ENCODE measurements at regions not wholly inside any gene's neighbourhood (a gene's known extent, or its start where the extent isn't known, plus 50 kb on each side); places are given as distances from the start of the nearest gene placed in this dataset.

DNA sequence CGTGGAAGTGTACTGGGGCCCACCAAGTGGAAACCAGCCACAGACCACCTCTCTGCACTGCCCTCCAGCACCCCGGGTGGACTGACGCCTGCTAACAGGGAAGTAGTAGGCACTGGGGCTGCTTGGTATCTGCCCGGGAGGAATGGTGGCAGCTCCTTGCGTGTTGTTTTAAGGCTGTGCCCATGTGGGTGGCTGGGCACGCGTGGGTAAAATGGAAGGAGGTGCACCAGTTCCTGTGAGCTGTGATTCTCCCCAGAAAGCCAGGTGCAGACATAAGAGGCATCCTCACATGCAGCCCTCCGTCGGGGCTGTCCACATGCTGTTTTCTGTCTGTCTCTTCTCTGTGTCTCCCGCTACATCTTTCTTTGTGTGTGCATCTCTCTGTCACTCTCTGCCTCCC lies 122.3 kb downstream of the ENGASE start:
- Histone ChIP-seq H3K27ac (ENCODE audit: low read depth, low read length) (no peak overlapping the region), H3K27me3 (ENCODE audit: control insufficient read depth in 3 of 3, insufficient read depth in 3 of 3, low read length in 3 of 3) (peaks cover 63 to 67% (median 64%) of the 10 kb centered on the region in 3 donors), H3K36me3 (ENCODE audit: control insufficient read depth in 3 of 3, insufficient read depth in 3 of 3, low read length in 3 of 3) (no peaks in the 10 kb centered on the region), H3K4me3 (ENCODE audit: low read length in 3 of 3) (no peak overlapping the region), H3K4me1 (ENCODE audit: control insufficient read depth in 3 of 3, insufficient read depth in 3 of 3, low read length in 3 of 3) (no peaks in the 10 kb centered on the region), H3K9ac (ENCODE audit: low read depth in 1 of 3, low read length in 3 of 3) (no peak overlapping the region), H3K9me3 (ENCODE audit: control insufficient read depth in 3 of 3, low read length in 3 of 3) (no peaks in the 10 kb centered on the region)

DNA sequence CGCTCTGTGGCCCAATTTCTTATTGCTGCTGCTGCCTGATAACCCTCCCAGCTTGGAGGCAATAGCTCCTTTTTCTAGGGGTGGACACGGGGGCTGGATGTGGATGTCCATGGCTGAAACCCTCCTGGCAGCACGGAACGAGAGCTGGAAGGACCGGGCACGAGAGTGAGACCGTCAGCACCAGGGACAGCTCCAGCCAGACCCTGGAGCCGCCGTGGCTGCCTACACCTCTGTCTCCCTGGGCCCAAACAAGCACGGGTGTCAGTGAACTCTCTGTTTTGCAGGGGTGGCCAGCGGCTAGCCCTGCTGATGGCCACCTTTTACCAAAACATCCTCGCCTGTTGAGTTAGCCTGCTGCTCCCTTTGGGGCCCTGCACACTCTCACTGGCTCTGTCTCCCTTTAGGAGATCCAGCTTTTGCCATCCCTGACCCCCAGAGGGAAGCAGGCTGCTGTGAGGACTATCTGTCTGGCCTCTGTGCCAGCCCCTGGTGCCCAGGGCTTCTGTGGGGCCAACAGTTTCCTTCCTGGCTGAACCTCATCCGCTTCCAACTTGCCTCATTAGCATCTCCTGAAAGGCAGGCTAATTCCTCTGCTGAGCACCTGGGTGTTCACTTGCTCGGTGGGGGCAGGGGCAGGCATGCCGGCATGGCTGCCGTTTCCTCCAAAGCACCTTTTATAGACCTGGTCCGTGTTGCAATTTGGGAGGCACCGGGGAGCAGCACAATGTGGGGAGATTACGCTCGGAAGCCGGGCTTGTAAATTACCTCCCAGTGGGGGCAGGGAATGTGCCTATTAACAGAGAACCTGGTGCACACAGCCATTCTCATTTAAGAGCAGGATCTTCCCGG lies 118.1 kb downstream of the ENGASE start:
- no peaks in the 10 kb centered on the region for H3K4me1 ChIP-seq (ENCODE audit: control insufficient read depth in 3 of 3, insufficient read depth in 3 of 3, low read length in 3 of 3)
- H3K27ac ChIP-seq (ENCODE audit: low read depth, low read length), result no peak overlapping the region
- no peaks in the 10 kb centered on the region for H3K36me3 ChIP-seq (ENCODE audit: control insufficient read depth in 3 of 3, insufficient read depth in 3 of 3, low read length in 3 of 3)
- no peak overlapping the region for H3K4me3 ChIP-seq (ENCODE audit: low read length in 3 of 3)
- H3K27me3 ChIP-seq (ENCODE audit: control insufficient read depth in 3 of 3, insufficient read depth in 3 of 3, low read length in 3 of 3), result peaks cover 68 to 71% (median 71%) of the 10 kb centered on the region in 3 donors
- H3K9me3 ChIP-seq (ENCODE audit: control insufficient read depth in 3 of 3, low read length in 3 of 3), result no peaks in the 10 kb centered on the region
- H3K9ac ChIP-seq (ENCODE audit: low read depth in 1 of 3, low read length in 3 of 3), result no peak overlapping the region

- peaks cover 71 to 77% (median 74%) of the 10 kb centered on the region in 3 donors for H3K27me3 ChIP-seq (ENCODE audit: control insufficient read depth in 3 of 3, insufficient read depth in 3 of 3, low read length in 3 of 3)
- no peak overlapping the region for H3K4me3 ChIP-seq (ENCODE audit: low read length in 3 of 3)
- no peaks in the 10 kb centered on the region for H3K4me1 ChIP-seq (ENCODE audit: control insufficient read depth in 3 of 3, insufficient read depth in 3 of 3, low read length in 3 of 3)
- H3K9ac ChIP-seq (ENCODE audit: low read depth in 1 of 3, low read length in 3 of 3), result no peak overlapping the region
- no peaks in the 10 kb centered on the region for H3K9me3 ChIP-seq (ENCODE audit: control insufficient read depth in 3 of 3, low read length in 3 of 3)
- no peak overlapping the region for H3K27ac ChIP-seq (ENCODE audit: low read depth, low read length)
- no peaks in the 10 kb centered on the region for H3K36me3 ChIP-seq (ENCODE audit: control insufficient read depth in 3 of 3, insufficient read depth in 3 of 3, low read length in 3 of 3)
Measured at GRCh38 chr17:79191270-79191934, 116.8 kb downstream of the ENGASE start.

DNA sequence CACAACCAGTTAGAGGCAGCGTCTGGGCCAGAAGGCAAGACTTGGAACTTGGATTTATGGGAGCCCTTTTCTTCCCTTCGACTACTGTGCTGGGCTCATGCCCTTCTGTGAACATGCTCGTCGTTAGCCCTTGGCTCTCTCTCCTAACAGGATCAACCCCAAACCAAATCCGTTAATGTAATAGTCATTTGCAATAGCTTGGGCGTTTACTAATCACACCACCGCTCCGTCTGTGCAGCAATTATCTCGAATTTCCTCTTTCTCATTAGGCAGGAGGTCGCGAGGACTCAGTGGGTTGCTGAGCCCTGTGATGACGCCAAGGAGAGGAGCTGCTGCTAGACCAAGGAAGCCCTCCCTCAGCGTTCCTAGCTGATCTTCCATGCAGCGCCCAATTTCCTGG lies 114.7 kb downstream of the ENGASE start:
- Histone ChIP-seq H3K27me3 (ENCODE audit: control insufficient read depth in 3 of 3, insufficient read depth in 3 of 3, low read length in 3 of 3) (peaks cover 86 to 89% (median 87%) of the 10 kb centered on the region in 3 donors), H3K9ac (ENCODE audit: low read depth in 1 of 3, low read length in 3 of 3) (no peak overlapping the region), H3K9me3 (ENCODE audit: control insufficient read depth in 3 of 3, low read length in 3 of 3) (no peaks in the 10 kb centered on the region), H3K36me3 (ENCODE audit: control insufficient read depth in 3 of 3, insufficient read depth in 3 of 3, low read length in 3 of 3) (no peaks in the 10 kb centered on the region), H3K4me1 (ENCODE audit: control insufficient read depth in 3 of 3, insufficient read depth in 3 of 3, low read length in 3 of 3) (no peaks in the 10 kb centered on the region), H3K4me3 (ENCODE audit: low read length in 3 of 3) (no peak overlapping the region), H3K27ac (ENCODE audit: low read depth, low read length) (no peak overlapping the region)

DNA sequence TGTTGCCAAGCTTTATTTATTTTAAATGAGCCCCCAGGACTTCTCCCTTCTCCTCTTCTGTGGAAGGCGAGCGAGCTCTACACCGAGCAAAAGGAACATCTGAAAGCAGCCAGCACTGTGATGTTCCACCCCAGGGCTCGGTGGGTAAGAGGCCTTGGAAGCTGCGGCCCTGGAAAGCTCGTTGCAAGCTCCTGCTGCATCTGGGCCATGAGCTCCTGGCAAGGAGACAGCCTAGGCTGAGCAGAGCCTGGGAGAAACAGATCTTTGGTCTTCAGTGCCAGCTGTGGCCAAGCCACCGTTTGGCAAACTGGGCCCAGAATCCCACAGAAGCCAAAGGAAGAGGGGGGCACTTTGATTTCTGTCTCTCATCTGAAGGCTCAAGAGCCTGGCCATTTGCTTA lies 114.1 kb downstream of the ENGASE start:
- no peaks in the 10 kb centered on the region for H3K4me1 ChIP-seq (ENCODE audit: control insufficient read depth in 3 of 3, insufficient read depth in 3 of 3, low read length in 3 of 3)
- no peaks in the 10 kb centered on the region for H3K36me3 ChIP-seq (ENCODE audit: control insufficient read depth in 3 of 3, insufficient read depth in 3 of 3, low read length in 3 of 3)
- peaks cover 88 to 93% (median 91%) of the 10 kb centered on the region in 3 donors for H3K27me3 ChIP-seq (ENCODE audit: control insufficient read depth in 3 of 3, insufficient read depth in 3 of 3, low read length in 3 of 3)
- H3K9me3 ChIP-seq (ENCODE audit: control insufficient read depth in 3 of 3, low read length in 3 of 3), result no peaks in the 10 kb centered on the region
- H3K9ac ChIP-seq (ENCODE audit: low read depth in 1 of 3, low read length in 3 of 3), result no peak overlapping the region
- no peak overlapping the region for H3K4me3 ChIP-seq (ENCODE audit: low read length in 3 of 3)
- no peak overlapping the region for H3K27ac ChIP-seq (ENCODE audit: low read depth, low read length)

DNA sequence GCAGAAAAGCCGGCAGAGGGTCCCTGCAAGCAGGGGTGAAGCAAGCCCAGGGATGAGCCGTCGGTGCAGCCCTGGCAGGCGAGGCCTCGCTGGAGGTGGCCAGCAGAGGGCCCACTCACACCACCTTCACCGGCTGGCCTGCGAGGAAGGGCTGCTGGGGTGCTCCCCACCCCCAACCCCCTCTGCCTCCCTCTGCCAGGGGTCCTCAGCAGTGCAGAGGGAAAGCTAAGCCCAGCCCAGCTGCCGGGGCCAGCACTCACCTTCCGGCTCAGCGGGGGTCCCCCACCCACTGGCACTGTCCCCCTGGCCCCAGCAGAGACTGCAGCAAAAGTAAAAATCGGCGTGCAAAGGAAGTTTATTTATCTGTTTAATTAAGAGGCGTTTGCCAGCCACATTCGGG lies 113.4 kb downstream of the ENGASE start:
- Histone ChIP-seq H3K27ac (ENCODE audit: low read depth, low read length) (no peak overlapping the region), H3K36me3 (ENCODE audit: control insufficient read depth in 3 of 3, insufficient read depth in 3 of 3, low read length in 3 of 3) (no peaks in the 10 kb centered on the region), H3K9ac (ENCODE audit: low read depth in 1 of 3, low read length in 3 of 3) (no peak overlapping the region), H3K4me3 (ENCODE audit: low read length in 3 of 3) (no peak overlapping the region), H3K9me3 (ENCODE audit: control insufficient read depth in 3 of 3, low read length in 3 of 3) (no peaks in the 10 kb centered on the region), H3K27me3 (ENCODE audit: control insufficient read depth in 3 of 3, insufficient read depth in 3 of 3, low read length in 3 of 3) (peaks cover 88 to 93% (median 92%) of the 10 kb centered on the region in 3 donors), H3K4me1 (ENCODE audit: control insufficient read depth in 3 of 3, insufficient read depth in 3 of 3, low read length in 3 of 3) (peaks cover 0 to 3% (median 0%) of the 10 kb centered on the region in 3 donors)

DNA sequence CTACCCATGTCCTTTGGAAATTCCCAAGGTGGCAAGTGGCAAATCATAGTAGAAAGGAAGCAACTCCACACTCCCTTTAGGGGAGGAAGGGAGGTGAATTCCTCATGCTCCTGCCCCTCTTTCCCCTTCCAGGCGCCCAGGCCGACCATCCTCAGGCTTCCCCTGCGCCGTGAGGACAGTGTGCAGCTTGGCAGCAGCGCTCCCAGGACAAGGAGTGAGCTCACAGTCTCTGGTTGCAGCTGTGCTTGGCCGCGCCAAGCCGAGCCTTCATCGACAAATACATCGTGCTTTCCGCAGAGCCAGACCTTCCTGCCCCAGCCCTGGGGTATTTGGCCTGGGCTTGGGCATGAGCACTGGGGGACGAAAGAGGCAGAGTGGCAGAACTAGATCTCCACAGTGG lies 112.6 kb downstream of the ENGASE start:
- no peaks in the 10 kb centered on the region for H3K9me3 ChIP-seq (ENCODE audit: control insufficient read depth in 3 of 3, low read length in 3 of 3)
- H3K27ac ChIP-seq (ENCODE audit: low read depth, low read length), result no peak overlapping the region
- H3K27me3 ChIP-seq (ENCODE audit: control insufficient read depth in 3 of 3, insufficient read depth in 3 of 3, low read length in 3 of 3), result peaks cover 81 to 86% (median 86%) of the 10 kb centered on the region in 3 donors
- no peak overlapping the region for H3K9ac ChIP-seq (ENCODE audit: low read depth in 1 of 3, low read length in 3 of 3)
- H3K36me3 ChIP-seq (ENCODE audit: control insufficient read depth in 3 of 3, insufficient read depth in 3 of 3, low read length in 3 of 3), result no peaks in the 10 kb centered on the region
- no peak overlapping the region for H3K4me3 ChIP-seq (ENCODE audit: low read length in 3 of 3)
- H3K4me1 ChIP-seq (ENCODE audit: control insufficient read depth in 3 of 3, insufficient read depth in 3 of 3, low read length in 3 of 3), result peaks cover 0 to 3% (median 0%) of the 10 kb centered on the region in 3 donors

DNA sequence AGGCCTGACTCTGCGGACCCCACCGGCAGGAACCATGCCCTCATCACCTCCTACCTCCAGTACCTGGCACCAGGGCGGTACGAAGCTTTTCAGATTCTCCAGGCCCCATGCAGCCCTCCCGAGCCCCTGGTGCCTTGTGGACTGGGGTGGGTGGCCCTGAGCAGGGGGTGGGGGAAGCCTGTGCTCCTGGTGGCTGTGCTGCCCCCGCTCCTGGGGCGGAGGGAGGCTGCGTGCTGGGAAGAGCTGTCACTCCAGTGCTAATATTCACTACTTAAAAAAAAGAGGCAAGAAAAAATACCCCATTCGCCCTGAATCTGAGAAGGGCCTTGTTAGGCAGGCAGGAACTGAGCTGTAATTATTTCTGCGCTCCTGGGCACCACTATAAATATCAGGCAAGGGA lies 111.8 kb downstream of the ENGASE start:
- Histone ChIP-seq H3K4me3 (ENCODE audit: low read length in 3 of 3) (no peak overlapping the region), H3K9ac (ENCODE audit: low read depth in 1 of 3, low read length in 3 of 3) (no peak overlapping the region), H3K36me3 (ENCODE audit: control insufficient read depth in 3 of 3, insufficient read depth in 3 of 3, low read length in 3 of 3) (no peaks in the 10 kb centered on the region), H3K27ac (ENCODE audit: low read depth, low read length) (no peak overlapping the region), H3K4me1 (ENCODE audit: control insufficient read depth in 3 of 3, insufficient read depth in 3 of 3, low read length in 3 of 3) (peaks cover 0 to 3% (median 0%) of the 10 kb centered on the region in 3 donors), H3K9me3 (ENCODE audit: control insufficient read depth in 3 of 3, low read length in 3 of 3) (no peaks in the 10 kb centered on the region), H3K27me3 (ENCODE audit: control insufficient read depth in 3 of 3, insufficient read depth in 3 of 3, low read length in 3 of 3) (peaks cover 81 to 86% (median 86%) of the 10 kb centered on the region in 3 donors)

- Histone ChIP-seq H3K36me3 (ENCODE audit: control insufficient read depth in 3 of 3, insufficient read depth in 3 of 3, low read length in 3 of 3) (no peaks in the 10 kb centered on the region), H3K4me1 (ENCODE audit: control insufficient read depth in 3 of 3, insufficient read depth in 3 of 3, low read length in 3 of 3) (peaks cover 0 to 3% (median 0%) of the 10 kb centered on the region in 3 donors), H3K27ac (ENCODE audit: low read depth, low read length) (no peak overlapping the region), H3K4me3 (ENCODE audit: low read length in 3 of 3) (no peak overlapping the region), H3K27me3 (ENCODE audit: control insufficient read depth in 3 of 3, insufficient read depth in 3 of 3, low read length in 3 of 3) (peaks cover 81 to 86% (median 86%) of the 10 kb centered on the region in 3 donors), H3K9me3 (ENCODE audit: control insufficient read depth in 3 of 3, low read length in 3 of 3) (no peaks in the 10 kb centered on the region), H3K9ac (ENCODE audit: low read depth in 1 of 3, low read length in 3 of 3) (no peak overlapping the region)
Measured at GRCh38 chr17:79185671-79186070, 111.0 kb downstream of the ENGASE start.

- Histone ChIP-seq H3K9ac (ENCODE audit: low read depth in 1 of 3, low read length in 3 of 3) (no peak overlapping the region), H3K9me3 (ENCODE audit: control insufficient read depth in 3 of 3, low read length in 3 of 3) (no peaks in the 10 kb centered on the region), H3K27me3 (ENCODE audit: control insufficient read depth in 3 of 3, insufficient read depth in 3 of 3, low read length in 3 of 3) (peaks cover 79 to 88% (median 81%) of the 10 kb centered on the region in 3 donors), H3K27ac (ENCODE audit: low read depth, low read length) (no peak overlapping the region), H3K36me3 (ENCODE audit: control insufficient read depth in 3 of 3, insufficient read depth in 3 of 3, low read length in 3 of 3) (no peaks in the 10 kb centered on the region), H3K4me3 (ENCODE audit: low read length in 3 of 3) (no peak overlapping the region), H3K4me1 (ENCODE audit: control insufficient read depth in 3 of 3, insufficient read depth in 3 of 3, low read length in 3 of 3) (peaks cover 0 to 3% (median 0%) of the 10 kb centered on the region in 3 donors)
Measured at GRCh38 chr17:79184219-79184618, 109.6 kb downstream of the ENGASE start.

Measured in skeletal muscle tissue (tissue), 3 donors.